SU-DHL-6 (cell line): ENCODE measurements at regions not wholly inside any gene's neighbourhood (a gene's known extent, or its start where the extent isn't known, plus 50 kb on each side); places are given as distances from the start of the nearest gene placed in this dataset.

Source experiments
- H2AFZ ChIP-seq: fragments of 200-600 bp; sonication (generic); 2 replicates; pipeline ENCODE4 v1.6.1; 2014; ENCODE audit warnings: low read depth, mild to moderate bottlenecking, moderate library complexity, mixed read lengths, antibody characterized with exemption, low read length; ENCODE audit not compliant: severe bottlenecking
- H3F3A ChIP-seq: fragments of 200-600 bp; shearing (Covaris generic); 2 replicates; pipeline ENCODE4 v1.6.0; 2016; ENCODE audit warnings: antibody characterized with exemption, mild to moderate bottlenecking; ENCODE audit not compliant: insufficient read depth
- H3K27ac ChIP-seq: fragments of 200-600 bp; sonication (generic); 2 replicates; pipeline ENCODE4 v1.5.1; 2016; ENCODE audit warnings: low read depth, mild to moderate bottlenecking, low read length, moderate library complexity, mixed read lengths
- H3K27me3 ChIP-seq: fragments of 200-600 bp; sonication (generic), shearing (Covaris generic); 2 replicates; pipeline ENCODE4 v1.6.0; 2014; ENCODE audit warnings: mild to moderate bottlenecking, low read length
- H3K36me3 ChIP-seq: fragments of 200-600 bp; sonication (generic); 2 replicates; pipeline ENCODE4 v1.6.1; 2014; ENCODE audit warnings: mild to moderate bottlenecking, low read length, mixed read lengths
- H3K4me2 ChIP-seq: fragments of 300-600, 200-600 bp; shearing (Covaris generic), sonication (generic); 2 replicates; pipeline ENCODE4 v1.6.0; 2014; ENCODE audit warnings: low read length, low read depth, mild to moderate bottlenecking; ENCODE audit not compliant: poor library complexity, severe bottlenecking
- H3K4me3 ChIP-seq: fragments of 200-600 bp; sonication (generic); 2 replicates; pipeline ENCODE4 v1.5.1; 2014; ENCODE audit warnings: antibody characterized with exemption, low read length, mild to moderate bottlenecking, mixed read lengths; ENCODE audit not compliant: insufficient read depth, poor library complexity, severe bottlenecking
- H3K79me2 ChIP-seq: fragments of 200-600 bp; sonication (generic); 2 replicates; pipeline ENCODE4 v1.6.1; 2014; ENCODE audit warnings: mild to moderate bottlenecking, low read length, moderate library complexity; ENCODE audit not compliant: insufficient read depth
- H3K9ac ChIP-seq: fragments of 200-600 bp; sonication (generic); 2 replicates; pipeline ENCODE4 v1.7.0; 2014; ENCODE audit warnings: mild to moderate bottlenecking, low read length
- H3K9me2 ChIP-seq: fragments of 200-600 bp; sonication (generic); replicated peaks from 2 replicates; pipeline ENCODE4 v1.6.1; 2014; ENCODE audit warnings: low read length; ENCODE audit not compliant: insufficient read depth
- H3K9me3 ChIP-seq: fragments of 200-600 bp; sonication (generic); 2 replicates; pipeline ENCODE4 v1.6.1; 2014; ENCODE audit warnings: low read length, mixed read lengths; ENCODE audit not compliant: insufficient read depth
- H4K20me1 ChIP-seq: fragments of 200-600 bp; sonication (generic); 2 replicates; pipeline ENCODE4 v1.6.1; 2014; ENCODE audit warnings: low read depth, mild to moderate bottlenecking, antibody characterized with exemption, low read length, moderate library complexity, mixed read lengths
- EZH2phosphoT487 ChIP-seq: fragments of 200-600 bp; sonication (generic), shearing (Covaris generic); conservative IDR thresholded peaks from 2 replicates; pipeline ENCODE4 v1.6.1; 2018; ENCODE audit warnings: mild to moderate bottlenecking, antibody characterized with exemption, low read length, moderate library complexity, mixed read lengths
- TF ChIP-seq, protein P1 (sequence below): fragments of 200-600 bp; sonication (generic); IDR thresholded peaks from one replicate; pipeline ENCODE4 v1.5.1; 2017; ENCODE audit warnings: antibody characterized with exemption, mild to moderate bottlenecking, low read length, moderate library complexity; ENCODE audit not compliant: insufficient read depth, poor library complexity, severe bottlenecking

DNA sequence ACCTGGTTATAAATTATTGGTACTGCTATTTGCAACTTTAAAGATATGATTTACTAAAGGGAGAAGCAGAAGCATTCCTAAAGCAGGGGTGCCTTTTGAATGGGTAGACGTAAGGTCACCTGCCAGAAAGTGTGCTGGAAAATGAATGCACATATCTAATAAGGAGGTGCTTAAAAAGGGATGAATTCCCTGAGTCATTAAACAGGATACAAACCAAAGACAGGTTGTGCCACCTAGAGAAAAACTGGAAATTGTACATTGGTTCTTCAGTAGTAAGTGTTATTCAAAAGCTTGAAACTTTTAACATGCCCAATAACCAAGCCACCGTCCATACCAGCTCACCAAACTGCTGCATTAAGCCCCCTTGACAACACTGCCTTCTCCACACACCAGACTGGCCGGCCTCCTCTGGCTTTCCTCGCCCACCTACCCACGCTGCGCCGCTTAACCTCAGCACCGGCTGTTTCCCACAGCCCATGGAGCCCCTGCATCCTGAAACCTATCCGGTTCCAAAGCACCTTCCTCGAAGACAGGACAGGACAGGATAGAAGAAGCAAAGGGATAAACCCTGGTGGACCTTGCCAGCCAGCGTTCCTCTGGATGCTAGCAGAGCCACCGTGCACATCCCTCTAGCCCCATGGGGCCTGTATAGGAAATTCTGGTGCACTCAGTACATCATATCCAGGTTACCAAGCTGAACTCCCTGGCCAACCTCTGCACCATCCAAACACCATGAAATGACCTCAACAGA lies 201.5 kb upstream of the CAND1 start:
- Histone ChIP-seq H3K36me3 (no peaks in the 10 kb centered on the region), H3K4me3 (no peak overlapping the region), H3K9me2 (no peaks in the 10 kb centered on the region), H3F3A (no peaks in the 10 kb centered on the region), H4K20me1 (no peaks in the 10 kb centered on the region), H3K9me3 (no peaks in the 10 kb centered on the region), H3K4me2 (peak overlapping the region; percentile 65), H2AFZ (no peak overlapping the region), H3K9ac (no peak overlapping the region), H3K27me3 (no peaks in the 10 kb centered on the region), H3K79me2 (no peaks in the 10 kb centered on the region), H3K27ac (no peak overlapping the region)
- no peak for TF ChIP-seq EZH2phosphoT487

DNA sequence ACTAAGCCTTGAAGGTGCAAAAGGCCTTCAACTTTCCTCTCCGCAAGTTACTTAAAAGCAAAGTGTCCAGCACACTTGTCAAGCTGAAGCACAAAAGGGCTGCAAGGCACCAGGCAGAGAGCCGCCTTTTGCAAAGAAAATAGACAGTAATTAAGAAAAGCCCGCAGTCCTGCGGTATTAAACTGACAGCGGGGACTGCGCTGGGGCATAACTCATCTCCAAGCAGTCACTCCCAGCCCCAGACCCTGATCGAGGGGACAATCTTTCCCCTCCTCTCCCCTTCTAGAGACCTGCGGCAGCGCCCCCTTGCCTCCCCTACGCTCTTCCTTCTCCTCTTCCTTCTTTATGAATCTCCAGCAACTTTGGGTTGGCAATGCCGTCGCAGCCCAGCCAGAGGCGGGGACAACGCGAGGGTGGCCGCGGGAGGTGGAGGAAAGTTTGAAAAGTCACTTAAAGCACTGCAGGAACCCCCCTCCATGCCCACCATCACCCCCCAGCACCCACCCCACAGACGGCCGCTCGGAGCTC lies 200.9 kb upstream of the CAND1 start:
- peak overlapping the region; percentile 67 for H3K4me3 ChIP-seq
- no peaks in the 10 kb centered on the region for H3K9me3 ChIP-seq
- peak overlapping the region; percentile 58 for H2AFZ ChIP-seq
- no peaks in the 10 kb centered on the region for H3K9me2 ChIP-seq
- no peaks in the 10 kb centered on the region for H4K20me1 ChIP-seq
- H3K4me2 ChIP-seq, result peak overlapping the region; percentile 65
- no peaks in the 10 kb centered on the region for H3K27me3 ChIP-seq
- no peaks in the 10 kb centered on the region for H3K79me2 ChIP-seq
- no peaks in the 10 kb centered on the region for H3K36me3 ChIP-seq
- no peak for TF ChIP-seq EZH2phosphoT487
- TF ChIP-seq, protein P1, sequence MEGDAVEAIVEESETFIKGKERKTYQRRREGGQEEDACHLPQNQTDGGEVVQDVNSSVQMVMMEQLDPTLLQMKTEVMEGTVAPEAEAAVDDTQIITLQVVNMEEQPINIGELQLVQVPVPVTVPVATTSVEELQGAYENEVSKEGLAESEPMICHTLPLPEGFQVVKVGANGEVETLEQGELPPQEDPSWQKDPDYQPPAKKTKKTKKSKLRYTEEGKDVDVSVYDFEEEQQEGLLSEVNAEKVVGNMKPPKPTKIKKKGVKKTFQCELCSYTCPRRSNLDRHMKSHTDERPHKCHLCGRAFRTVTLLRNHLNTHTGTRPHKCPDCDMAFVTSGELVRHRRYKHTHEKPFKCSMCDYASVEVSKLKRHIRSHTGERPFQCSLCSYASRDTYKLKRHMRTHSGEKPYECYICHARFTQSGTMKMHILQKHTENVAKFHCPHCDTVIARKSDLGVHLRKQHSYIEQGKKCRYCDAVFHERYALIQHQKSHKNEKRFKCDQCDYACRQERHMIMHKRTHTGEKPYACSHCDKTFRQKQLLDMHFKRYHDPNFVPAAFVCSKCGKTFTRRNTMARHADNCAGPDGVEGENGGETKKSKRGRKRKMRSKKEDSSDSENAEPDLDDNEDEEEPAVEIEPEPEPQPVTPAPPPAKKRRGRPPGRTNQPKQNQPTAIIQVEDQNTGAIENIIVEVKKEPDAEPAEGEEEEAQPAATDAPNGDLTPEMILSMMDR, result no peak
- no peak overlapping the region for H3K27ac ChIP-seq
- no peaks in the 10 kb centered on the region for H3F3A ChIP-seq
- peak overlapping the region; percentile 58 for H3K9ac ChIP-seq

DNA sequence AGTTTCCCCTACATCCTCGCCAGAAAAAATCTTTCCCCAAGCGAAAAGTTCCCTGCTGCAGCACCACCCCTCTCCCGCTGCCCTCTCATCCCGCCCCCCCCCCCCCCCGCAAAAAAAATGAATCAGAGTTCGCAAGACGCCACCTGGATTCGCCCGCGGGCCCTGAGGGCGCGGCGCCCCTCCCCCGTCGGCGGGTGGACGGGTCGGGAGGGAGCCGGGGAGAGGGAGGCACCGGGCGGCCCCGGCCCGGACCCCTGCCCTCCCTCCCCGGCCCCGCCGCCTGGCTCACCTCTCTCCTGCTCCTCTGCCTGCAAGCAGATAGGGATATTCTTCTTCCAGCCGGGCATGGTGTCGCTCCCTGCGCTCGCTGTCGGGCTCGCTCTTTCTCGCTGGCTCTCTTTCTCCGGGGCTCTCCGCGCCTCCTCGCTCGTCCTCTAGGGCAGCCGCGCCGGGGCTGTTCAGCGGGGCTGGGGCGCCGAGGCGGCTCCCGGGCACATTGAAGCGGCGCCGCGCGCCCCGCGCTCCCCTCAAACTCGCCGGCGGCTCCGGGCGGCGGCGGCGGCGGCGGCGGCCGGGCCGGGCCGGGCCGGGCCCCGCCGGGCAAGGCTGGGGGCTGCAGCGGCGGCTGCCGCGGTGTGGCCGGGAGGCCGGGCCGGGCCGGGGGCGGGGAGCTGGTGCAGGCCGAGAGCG lies 200.3 kb upstream of the CAND1 start:
- Histone ChIP-seq H3K4me2 (peak overlapping the region; percentile 65), H3K27me3 (no peaks in the 10 kb centered on the region), H3K27ac (no peak overlapping the region), H3K9me3 (no peaks in the 10 kb centered on the region), H3F3A (no peaks in the 10 kb centered on the region), H3K9ac (peak overlapping the region; percentile 58), H3K4me3 (peak overlapping the region; percentile 67), H3K36me3 (no peaks in the 10 kb centered on the region), H2AFZ (peak overlapping the region; percentile 80), H3K9me2 (no peaks in the 10 kb centered on the region), H4K20me1 (no peaks in the 10 kb centered on the region), H3K79me2 (no peaks in the 10 kb centered on the region)
- no peak for TF ChIP-seq EZH2phosphoT487
- TF ChIP-seq, protein P1, result no peak
